ENCODE measurements at regions not wholly inside any gene's neighbourhood (a gene's known extent, or its start where the extent isn't known, plus 50 kb on each side); places are given as distances from the start of the nearest gene placed in this dataset.

GRCh38 chr13:34247596-34247995, 429.6 kb downstream of the RFC3 start:
- no peak for DNase-seq (ENCODE audit: low spot score)

- no peak for DNase-seq (ENCODE audit: low spot score)
Observed at GRCh38 chr13:34249546-34250039, 431.6 kb downstream of the RFC3 start.

GRCh38 chr13:34250151-34250670, 432.3 kb downstream of the RFC3 start:
- no peak for DNase-seq (ENCODE audit: low spot score)

- DNase-seq (ENCODE audit: low spot score) = no peak
Observed at GRCh38 chr13:34254366-34254765, 436.4 kb downstream of the RFC3 start.

GRCh38 chr13:34255711-34256110, 437.8 kb downstream of the RFC3 start:
- DNase-seq (ENCODE audit: low spot score) = no peak

- DNase-seq (ENCODE audit: low spot score) = no peak
Observed at GRCh38 chr13:34256236-34256635, 438.3 kb downstream of the RFC3 start.

GRCh38 chr13:34257966-34258365, 440.0 kb downstream of the RFC3 start:
- DNase-seq (ENCODE audit: low spot score) = no peak

GRCh38 chr13:34258646-34259386, 440.9 kb downstream of the RFC3 start:
- DNase-seq (ENCODE audit: low spot score) = no peak

GRCh38 chr13:34263681-34264080, 445.7 kb downstream of the RFC3 start:
- no peak for DNase-seq (ENCODE audit: low spot score)

- DNase-seq (ENCODE audit: low spot score) = no peak
Observed at GRCh38 chr13:34265046-34265679, 447.2 kb downstream of the RFC3 start.

GRCh38 chr13:34276764-34277163, 458.8 kb downstream of the RFC3 start:
- DNase-seq (ENCODE audit: low spot score) = no peak

GRCh38 chr13:34277936-34278335, 460.0 kb downstream of the RFC3 start:
- no peak for DNase-seq (ENCODE audit: low spot score)

- no peak for DNase-seq (ENCODE audit: low spot score)
Observed at GRCh38 chr13:34278780-34279179, 460.8 kb downstream of the RFC3 start.

GRCh38 chr13:34290661-34291060, 472.7 kb downstream of the RFC3 start:
- no peak for DNase-seq (ENCODE audit: low spot score)

GRCh38 chr13:34294483-34295129, 476.7 kb downstream of the RFC3 start:
- DNase-seq (ENCODE audit: low spot score) = no peak

- peak; percentile 7 for DNase-seq (ENCODE audit: low spot score)
Observed at GRCh38 chr13:34300559-34300958, 482.6 kb downstream of the RFC3 start.

- no peak for DNase-seq (ENCODE audit: low spot score)
Observed at GRCh38 chr13:34302596-34302995, 484.6 kb downstream of the RFC3 start.

- no peak for DNase-seq (ENCODE audit: low spot score)
Observed at GRCh38 chr13:34303346-34303745, 485.4 kb downstream of the RFC3 start.

GRCh38 chr13:34307607-34308006, 489.7 kb downstream of the RFC3 start:
- no peak for DNase-seq (ENCODE audit: low spot score)

GRCh38 chr13:34308725-34309124, 490.8 kb downstream of the RFC3 start:
- no peak for DNase-seq (ENCODE audit: low spot score)

- no peak for DNase-seq (ENCODE audit: low spot score)
Observed at GRCh38 chr13:34310539-34310938, 492.6 kb downstream of the RFC3 start.

- no peak for DNase-seq (ENCODE audit: low spot score)
Observed at GRCh38 chr13:34311251-34311650, 493.3 kb downstream of the RFC3 start.

GRCh38 chr13:34312578-34312977, 494.6 kb downstream of the RFC3 start:
- no peak for DNase-seq (ENCODE audit: low spot score)
